GM21515 (cell line): ENCODE measurements at regions not wholly inside any gene's neighbourhood (a gene's known extent, or its start where the extent isn't known, plus 50 kb on each side); places are given as distances from the start of the nearest gene placed in this dataset.

Experiments used
- ATAC-seq: cut with Tn5 transposase; IDR thresholded peaks from one replicate; pipeline ENCODE4 v1.9.1; 2021; ENCODE audit not compliant: unreplicated experiment

GRCh38 chr13:80284290-80284689 is 56.6 kb downstream of the SPRY2 start:
- no peak for ATAC-seq

GRCh38 chr13:80278706-80279105 is 62.2 kb downstream of the SPRY2 start:
- no peak for ATAC-seq

GRCh38 chr13:80276371-80277289 is 64.3 kb downstream of the SPRY2 start:
- ATAC-seq: no peak

- no peak for ATAC-seq
Measured at GRCh38 chr13:80274643-80275042, 66.3 kb downstream of the SPRY2 start.

GRCh38 chr13:80273718-80274117 is 67.2 kb downstream of the SPRY2 start:
- ATAC-seq: no peak

GRCh38 chr13:80265348-80265747 is 75.6 kb downstream of the SPRY2 start:
- ATAC-seq: no peak

- ATAC-seq: no peak
Measured at GRCh38 chr13:80263745-80264513, 77.0 kb downstream of the SPRY2 start.

GRCh38 chr13:80262051-80262695 is 78.8 kb downstream of the SPRY2 start:
- ATAC-seq: no peak

GRCh38 chr13:80259159-80259558 is 81.8 kb downstream of the SPRY2 start:
- no peak for ATAC-seq

GRCh38 chr13:80256352-80256932 is 84.5 kb downstream of the SPRY2 start:
- no peak for ATAC-seq

GRCh38 chr13:80255946-80256345 is 85.0 kb downstream of the SPRY2 start:
- no peak for ATAC-seq

- ATAC-seq: no peak
Measured at GRCh38 chr13:80251403-80251802, 89.5 kb downstream of the SPRY2 start.

- no peak for ATAC-seq
Measured at GRCh38 chr13:80250213-80250810, 90.6 kb downstream of the SPRY2 start.

- no peak for ATAC-seq
Measured at GRCh38 chr13:80249516-80250212, 91.3 kb downstream of the SPRY2 start.

GRCh38 chr13:80245162-80245733 is 95.7 kb downstream of the SPRY2 start:
- no peak for ATAC-seq

GRCh38 chr13:80244574-80244973 is 96.4 kb downstream of the SPRY2 start:
- ATAC-seq: no peak

- no peak for ATAC-seq
Measured at GRCh38 chr13:80242728-80243427, 98.0 kb downstream of the SPRY2 start.

GRCh38 chr13:80239571-80240255 is 101.2 kb downstream of the SPRY2 start:
- no peak for ATAC-seq

GRCh38 chr13:80239116-80239515 is 101.8 kb downstream of the SPRY2 start:
- no peak for ATAC-seq
